Left ventricle myocardium inferior (tissue), 1 donor: ENCODE measurements at regions not wholly inside any gene's neighbourhood (a gene's known extent, or its start where the extent isn't known, plus 50 kb on each side); places are given as distances from the start of the nearest gene placed in this dataset.
"Not testable (repeated sequence)": the region's sequence is repeated elsewhere in the genome, so short reads cannot be mapped to it uniquely, and the experiment has no call there.

ENCODE experiments used
- DNase-seq: peaks from one replicate; pipeline ENCODE4 v3.0.0-alpha.2; 2020
- H3K27ac ChIP-seq: fragments of 200-600 bp; replicated peaks from 2 replicates; pipeline ENCODE4 v1.8.0; 2021
- H3K27me3 ChIP-seq: fragments of 200-600 bp; 2 replicates; pipeline ENCODE4 v1.8.0; 2021; ENCODE audit warnings: low read depth
- H3K36me3 ChIP-seq: fragments of 200-600 bp; 2 replicates; pipeline ENCODE4 v1.8.0; 2021
- H3K4me1 ChIP-seq: fragments of 200-600 bp; 2 replicates; pipeline ENCODE4 v1.8.0; 2021
- H3K4me3 ChIP-seq: fragments of 200-600 bp; 2 replicates; pipeline ENCODE4 v1.8.0; 2021; ENCODE audit warnings: mild to moderate bottlenecking, moderate library complexity
- H3K9me3 ChIP-seq: fragments of 200-600 bp; replicated peaks from 2 replicates; pipeline ENCODE4 v1.8.0; 2021
- CTCF ChIP-seq: fragments of 200-600 bp; IDR thresholded peaks from 2 replicates; pipeline ENCODE4 v1.8.0; 2021; ENCODE audit warnings: antibody characterized with exemption, mild to moderate bottlenecking, borderline replicate concordance
- intact Hi-C: fragments of 100-400 bp; cut with micrococcal nuclease; formaldehyde crosslinking; loops from one replicate; pipeline ENCODE4 v1.11.0; 2022
- donor health status: DM: no; HTN: yes; CAD: no; lungs with severe emphysema.

DNA sequence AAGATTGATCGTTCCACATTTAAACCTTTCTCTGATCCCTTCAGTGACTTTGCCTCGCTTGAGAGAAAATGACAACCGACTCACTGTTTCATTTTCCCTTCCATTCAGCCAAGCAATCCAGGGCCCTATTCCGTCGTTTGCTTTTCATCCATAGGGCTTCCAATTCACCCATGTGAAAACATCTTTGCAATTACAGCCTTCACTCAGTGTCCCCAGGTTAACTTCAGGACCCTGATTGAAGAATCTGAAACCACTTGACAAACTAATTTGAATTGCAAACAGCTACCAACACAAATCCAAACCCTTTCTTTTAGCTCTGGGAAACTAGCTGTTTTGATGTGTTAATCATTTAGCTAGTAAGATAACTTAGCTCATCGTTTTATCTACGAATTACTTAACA lies 120.2 kb upstream of the FAM9C start:
- intact Hi-C loops: no loop called here
- Histone ChIP-seq H3K27ac (peak overlapping the region; percentile 84), H3K36me3 (no peaks in the 10 kb centered on the region), H3K4me3 (no peak overlapping the region), H3K4me1 (peaks cover 49% of the 10 kb centered on the region), H3K9me3 (no peaks in the 10 kb centered on the region), H3K27me3 (no peaks in the 10 kb centered on the region)
- no peak for DNase-seq
- no peak for TF ChIP-seq CTCF

DNA sequence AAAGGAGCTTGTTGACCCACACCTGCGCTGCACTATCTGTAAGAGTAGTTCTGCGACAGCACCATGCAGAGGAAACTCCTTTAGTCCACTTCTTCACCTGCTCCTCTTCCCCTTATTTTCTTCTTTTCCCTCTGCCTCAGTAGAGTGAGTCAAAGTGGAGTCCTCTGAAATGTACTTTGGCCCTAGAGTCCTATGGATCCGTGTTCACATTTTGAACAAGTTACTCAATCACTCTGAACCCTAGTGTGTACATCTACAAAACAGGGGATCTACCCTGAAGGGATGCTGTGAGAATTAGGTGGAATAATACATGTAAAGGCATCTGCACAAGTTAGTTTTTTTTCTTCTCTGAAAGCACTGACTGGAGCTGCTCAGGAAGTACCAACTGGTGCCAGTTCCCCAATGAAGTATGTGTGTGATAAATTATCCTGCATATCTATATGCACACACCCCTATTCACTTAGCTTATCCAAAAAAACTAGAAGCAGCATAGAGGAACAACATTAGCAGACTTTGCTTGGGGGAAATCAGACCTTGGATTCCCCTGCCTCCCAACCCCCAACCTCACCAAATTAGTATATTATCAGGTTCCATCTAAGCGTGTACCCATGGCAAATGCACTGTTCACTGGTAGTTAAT lies 118.5 kb upstream of the FAM9C start:
- Histone ChIP-seq H3K27me3 (no peaks in the 10 kb centered on the region), H3K4me1 (peaks cover 43% of the 10 kb centered on the region), H3K9me3 (no peaks in the 10 kb centered on the region), H3K4me3 (no peak overlapping the region), H3K27ac (no peak overlapping the region), H3K36me3 (no peaks in the 10 kb centered on the region)
- intact Hi-C loops: no loop called here
- DNase-seq: no peak
- TF ChIP-seq CTCF: no peak

GRCh38 chrX:13159886-13160285 lies 115.5 kb upstream of the FAM9C start:
- no peak for TF ChIP-seq CTCF
- H3K27me3 ChIP-seq: no peaks in the 10 kb centered on the region
- H3K36me3 ChIP-seq: no peaks in the 10 kb centered on the region
- H3K9me3 ChIP-seq: no peaks in the 10 kb centered on the region
- no peak overlapping the region for H3K4me3 ChIP-seq
- H3K27ac ChIP-seq: peak overlapping the region; percentile 77
- peaks cover 19% of the 10 kb centered on the region for H3K4me1 ChIP-seq
- intact Hi-C loops: no loop called here
- DNase-seq: no peak

DNA sequence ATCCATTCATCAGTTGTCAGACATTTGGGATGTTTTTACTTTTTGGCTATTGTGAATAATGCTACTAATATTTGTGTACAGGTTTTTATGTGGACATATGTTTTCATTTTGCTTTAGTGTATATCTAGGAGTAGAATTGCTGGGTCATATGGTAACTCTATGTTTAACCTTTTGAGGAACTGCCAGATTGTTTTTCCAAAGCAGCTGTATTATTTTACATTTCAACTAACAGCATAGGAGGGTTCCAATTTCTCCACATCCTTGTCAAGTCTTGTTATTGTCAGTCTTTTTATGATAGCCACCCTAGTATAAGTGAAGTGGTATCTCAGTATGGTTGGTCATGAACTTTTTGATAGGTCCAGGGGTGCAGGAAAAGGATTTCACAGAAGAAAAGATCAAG lies 114.5 kb upstream of the FAM9C start:
- intact Hi-C loops: no loop called here

DNA sequence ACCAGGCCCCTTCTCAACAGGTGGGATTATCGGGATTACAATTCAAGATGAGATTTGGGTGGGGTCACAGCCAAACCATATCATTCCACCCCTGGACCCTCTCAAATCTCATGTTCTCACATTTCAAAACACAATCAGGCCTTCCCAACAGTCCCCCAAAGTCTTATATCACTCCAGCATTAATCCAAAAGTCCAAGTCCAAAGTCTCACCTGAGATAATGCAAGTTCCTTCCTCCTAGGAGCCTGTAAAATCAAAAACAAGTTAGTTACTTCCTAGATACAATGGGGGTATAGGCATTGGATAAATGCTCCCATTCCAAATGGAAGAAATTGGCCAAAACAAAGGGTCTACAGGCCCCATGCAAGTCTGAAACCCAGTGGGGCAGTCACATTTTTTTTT lies 111.1 kb upstream of the FAM9C start:
- H3K27ac ChIP-seq, H3K9me3 ChIP-seq, H3K4me3 ChIP-seq, DNase-seq, H3K36me3 ChIP-seq, intact Hi-C loops, H3K4me1 ChIP-seq, H3K27me3 ChIP-seq: not testable (repeated sequence)

More for the DNA sequence above, 114.5 kb upstream of the FAM9C start:
- Histone ChIP-seq H3K4me3 (no peak overlapping the region), H3K36me3 (no peaks in the 10 kb centered on the region), H3K9me3 (peaks cover 6% of the 10 kb centered on the region), H3K27ac (no peak overlapping the region), H3K27me3 (no peaks in the 10 kb centered on the region), H3K4me1 (peaks cover 19% of the 10 kb centered on the region)
- no peak for DNase-seq
- TF ChIP-seq CTCF: no peak

GRCh38 chrX:13153796-13154195 lies 109.4 kb upstream of the FAM9C start:
- no peak for DNase-seq
- TF ChIP-seq CTCF: no peak
- H3K27ac ChIP-seq: no peak overlapping the region
- H3K4me1 ChIP-seq: peaks cover 5% of the 10 kb centered on the region
- no peaks in the 10 kb centered on the region for H3K36me3 ChIP-seq
- intact Hi-C loops: no loop called here
- no peak overlapping the region for H3K4me3 ChIP-seq
- H3K27me3 ChIP-seq: no peaks in the 10 kb centered on the region
- H3K9me3 ChIP-seq: peaks cover 7% of the 10 kb centered on the region
